ENCODE measurements at regions not wholly inside any gene's neighbourhood (a gene's known extent, or its start where the extent isn't known, plus 50 kb on each side); places are given as distances from the start of the nearest gene placed in this dataset.

- H3K9me3 ChIP-seq: no peaks in the 10 kb centered on the region
- H3K36me3 ChIP-seq (ENCODE audit: insufficient read depth in 1 of 2, low read depth in 1 of 2): no peaks in the 10 kb centered on the region
- ATAC-seq: peak; percentile 29 to 77 (median 60)
- no peak for DNase-seq
- no peak for TF ChIP-seq CTCF (IDR thresholded peaks at IDR 0.05)
- H3K27ac ChIP-seq: no peak overlapping the region
- H3K4me1 ChIP-seq: peaks cover 6% of the 10 kb centered on the region
- H3K27me3 ChIP-seq (ENCODE audit: insufficient read depth in 3 of 3, low read length in 2 of 3): no peaks in the 10 kb centered on the region
- WGBS, 3 donors: 20 to 27% (median 22%) methylated on average over 13 of the region's 13 CpGs
- no peak overlapping the region for H3K4me3 ChIP-seq
- intact Hi-C loops (cut with DNase I): loop anchor here in 1 of 2 donors (10.0 kb wide), 1 partner anchor 465 kb away; no protein-coding TSS in a partner anchor
Measured at GRCh38 chr2:2839782-2840531, 508.9 kb upstream of the MYT1L start.

DNA sequence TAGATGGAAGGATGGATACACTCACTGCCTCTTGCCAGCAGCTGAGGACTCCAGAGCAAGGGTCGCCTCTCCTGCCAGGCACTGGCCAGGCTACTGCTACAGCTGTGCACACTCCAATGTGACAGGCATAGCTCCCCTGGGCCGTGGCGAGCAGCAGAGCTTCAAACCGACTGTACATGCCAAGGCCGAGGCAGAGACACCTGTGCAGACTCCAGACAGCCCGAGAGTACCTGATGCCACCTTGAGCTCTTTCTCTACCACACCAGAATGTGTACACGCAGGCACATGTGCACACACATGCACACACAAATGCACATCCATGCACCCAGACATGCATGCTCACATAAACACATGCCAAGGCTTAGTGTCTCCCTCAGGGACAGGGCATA is 508.3 kb upstream of the MYT1L start:
- WGBS, 3 donors: 35 to 45% (median 40%) methylated on average over 7 of the region's 7 CpGs
- intact Hi-C loops (cut with DNase I): loop anchor here in 1 of 2 donors (10.0 kb wide), 1 partner anchor 465 kb away; no protein-coding TSS in a partner anchor
- Histone ChIP-seq H3K27ac (no peak overlapping the region), H3K4me3 (no peak overlapping the region), H3K9me3 (no peaks in the 10 kb centered on the region), H3K36me3 (ENCODE audit: insufficient read depth in 1 of 2, low read depth in 1 of 2) (no peaks in the 10 kb centered on the region), H3K4me1 (peaks cover 6% of the 10 kb centered on the region), H3K27me3 (ENCODE audit: insufficient read depth in 3 of 3, low read length in 2 of 3) (no peaks in the 10 kb centered on the region)
- no peak for TF ChIP-seq CTCF (IDR thresholded peaks at IDR 0.05)
- no peak for DNase-seq
- peak in 1 of 4 donors; percentile 5 for ATAC-seq

GRCh38 chr2:2838548-2838845 is 507.4 kb upstream of the MYT1L start:
- no peak for ATAC-seq
- H3K36me3 ChIP-seq (ENCODE audit: insufficient read depth in 1 of 2, low read depth in 1 of 2): no peaks in the 10 kb centered on the region
- no peak for DNase-seq
- H3K9me3 ChIP-seq: no peaks in the 10 kb centered on the region
- WGBS, 3 donors: 89 to 95% (median 92%) methylated on average over 3 of the region's 3 CpGs
- intact Hi-C loops (cut with DNase I): loop anchor here in 1 of 2 donors (10.0 kb wide), 1 partner anchor 466 kb away; no protein-coding TSS in a partner anchor
- H3K4me1 ChIP-seq: peaks cover 6% of the 10 kb centered on the region
- H3K4me3 ChIP-seq: no peak overlapping the region
- H3K27ac ChIP-seq: no peak overlapping the region
- no peaks in the 10 kb centered on the region for H3K27me3 ChIP-seq (ENCODE audit: insufficient read depth in 3 of 3, low read length in 2 of 3)
- TF ChIP-seq CTCF (IDR thresholded peaks at IDR 0.05): no peak

- intact Hi-C loops (cut with DNase I): loop anchor here in 1 of 2 donors (10.0 kb wide), 1 partner anchor 467 kb away; no protein-coding TSS in a partner anchor
- DNase-seq (no peak), ATAC-seq (no peak)
- Histone ChIP-seq H3K27ac (no peak overlapping the region), H3K9me3 (no peaks in the 10 kb centered on the region), H3K27me3 (ENCODE audit: insufficient read depth in 3 of 3, low read length in 2 of 3) (no peaks in the 10 kb centered on the region), H3K4me3 (no peak overlapping the region), H3K36me3 (ENCODE audit: insufficient read depth in 1 of 2, low read depth in 1 of 2) (no peaks in the 10 kb centered on the region), H3K4me1 (peaks cover 6% of the 10 kb centered on the region)
- no peak for TF ChIP-seq CTCF (IDR thresholded peaks at IDR 0.05)
- WGBS, 3 donors: 87 to 93% (median 88%) methylated on average over 14 to 15 of the region's 15 CpGs
Measured at GRCh38 chr2:2837746-2838547, 506.9 kb upstream of the MYT1L start.
